ENCODE measurements at regions not wholly inside any gene's neighbourhood (a gene's known extent, or its start where the extent isn't known, plus 50 kb on each side); places are given as distances from the start of the nearest gene placed in this dataset.
"Not testable (repeated sequence)": the region's sequence is repeated elsewhere in the genome, so short reads cannot be mapped to it uniquely, and the experiment has no call there.

DNA sequence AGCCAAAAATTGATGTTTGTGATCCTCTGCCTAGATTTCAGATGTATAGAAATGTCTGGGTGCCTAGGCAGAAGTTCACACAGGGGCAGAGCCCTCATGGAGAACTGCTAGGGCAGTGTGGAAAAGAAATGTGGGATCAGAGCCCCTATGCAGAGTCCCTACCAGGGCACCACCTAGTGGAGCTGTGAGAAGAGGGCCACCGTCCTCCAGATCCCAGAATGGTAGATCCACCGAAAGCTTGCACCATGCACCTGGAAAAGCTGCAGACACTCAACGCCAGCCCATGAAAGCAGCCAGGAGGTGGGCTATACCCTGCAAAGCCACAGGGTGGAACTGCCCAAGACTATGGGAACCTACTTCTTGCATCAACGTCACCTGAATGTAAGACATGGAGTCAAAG is 292.9 kb downstream of the PRDM9 start:
- TF ChIP-seq, protein P1, sequence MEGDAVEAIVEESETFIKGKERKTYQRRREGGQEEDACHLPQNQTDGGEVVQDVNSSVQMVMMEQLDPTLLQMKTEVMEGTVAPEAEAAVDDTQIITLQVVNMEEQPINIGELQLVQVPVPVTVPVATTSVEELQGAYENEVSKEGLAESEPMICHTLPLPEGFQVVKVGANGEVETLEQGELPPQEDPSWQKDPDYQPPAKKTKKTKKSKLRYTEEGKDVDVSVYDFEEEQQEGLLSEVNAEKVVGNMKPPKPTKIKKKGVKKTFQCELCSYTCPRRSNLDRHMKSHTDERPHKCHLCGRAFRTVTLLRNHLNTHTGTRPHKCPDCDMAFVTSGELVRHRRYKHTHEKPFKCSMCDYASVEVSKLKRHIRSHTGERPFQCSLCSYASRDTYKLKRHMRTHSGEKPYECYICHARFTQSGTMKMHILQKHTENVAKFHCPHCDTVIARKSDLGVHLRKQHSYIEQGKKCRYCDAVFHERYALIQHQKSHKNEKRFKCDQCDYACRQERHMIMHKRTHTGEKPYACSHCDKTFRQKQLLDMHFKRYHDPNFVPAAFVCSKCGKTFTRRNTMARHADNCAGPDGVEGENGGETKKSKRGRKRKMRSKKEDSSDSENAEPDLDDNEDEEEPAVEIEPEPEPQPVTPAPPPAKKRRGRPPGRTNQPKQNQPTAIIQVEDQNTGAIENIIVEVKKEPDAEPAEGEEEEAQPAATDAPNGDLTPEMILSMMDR (IDR thresholded peaks at IDR 0.05; ENCODE audit: insufficient read depth, low read length), result not testable (repeated sequence)
- TF ChIP-seq, protein P2, sequence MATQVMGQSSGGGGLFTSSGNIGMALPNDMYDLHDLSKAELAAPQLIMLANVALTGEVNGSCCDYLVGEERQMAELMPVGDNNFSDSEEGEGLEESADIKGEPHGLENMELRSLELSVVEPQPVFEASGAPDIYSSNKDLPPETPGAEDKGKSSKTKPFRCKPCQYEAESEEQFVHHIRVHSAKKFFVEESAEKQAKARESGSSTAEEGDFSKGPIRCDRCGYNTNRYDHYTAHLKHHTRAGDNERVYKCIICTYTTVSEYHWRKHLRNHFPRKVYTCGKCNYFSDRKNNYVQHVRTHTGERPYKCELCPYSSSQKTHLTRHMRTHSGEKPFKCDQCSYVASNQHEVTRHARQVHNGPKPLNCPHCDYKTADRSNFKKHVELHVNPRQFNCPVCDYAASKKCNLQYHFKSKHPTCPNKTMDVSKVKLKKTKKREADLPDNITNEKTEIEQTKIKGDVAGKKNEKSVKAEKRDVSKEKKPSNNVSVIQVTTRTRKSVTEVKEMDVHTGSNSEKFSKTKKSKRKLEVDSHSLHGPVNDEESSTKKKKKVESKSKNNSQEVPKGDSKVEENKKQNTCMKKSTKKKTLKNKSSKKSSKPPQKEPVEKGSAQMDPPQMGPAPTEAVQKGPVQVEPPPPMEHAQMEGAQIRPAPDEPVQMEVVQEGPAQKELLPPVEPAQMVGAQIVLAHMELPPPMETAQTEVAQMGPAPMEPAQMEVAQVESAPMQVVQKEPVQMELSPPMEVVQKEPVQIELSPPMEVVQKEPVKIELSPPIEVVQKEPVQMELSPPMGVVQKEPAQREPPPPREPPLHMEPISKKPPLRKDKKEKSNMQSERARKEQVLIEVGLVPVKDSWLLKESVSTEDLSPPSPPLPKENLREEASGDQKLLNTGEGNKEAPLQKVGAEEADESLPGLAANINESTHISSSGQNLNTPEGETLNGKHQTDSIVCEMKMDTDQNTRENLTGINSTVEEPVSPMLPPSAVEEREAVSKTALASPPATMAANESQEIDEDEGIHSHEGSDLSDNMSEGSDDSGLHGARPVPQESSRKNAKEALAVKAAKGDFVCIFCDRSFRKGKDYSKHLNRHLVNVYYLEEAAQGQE (IDR thresholded peaks at IDR 0.05; ENCODE audit: insufficient replicate concordance, low read depth), result not testable (repeated sequence)
- TF ChIP-seq POLR2AphosphoS5 (IDR thresholded peaks at IDR 0.05; ENCODE audit: low read depth), result not testable (repeated sequence)

Measured in HL-60 (cell line).